Chondrocyte (in vitro differentiated cells): ENCODE measurements at regions not wholly inside any gene's neighbourhood (a gene's known extent, or its start where the extent isn't known, plus 50 kb on each side); places are given as distances from the start of the nearest gene placed in this dataset.

Experiments used
- DNase-seq: peaks from one replicate; pipeline ENCODE4 v3.0.0; 2021; ENCODE audit warnings: mixed read lengths, low spot score
- H3K27ac Mint-ChIP-seq: one replicate; pipeline ENCODE4 v1.8.0; 2021; ENCODE audit warnings: mild to moderate bottlenecking, moderate library complexity, mixed read lengths; ENCODE audit not compliant: unreplicated experiment
- H3K27me3 Mint-ChIP-seq: 2 replicates; pipeline ENCODE4 v1.8.0; 2021; ENCODE audit warnings: low read depth, mixed read lengths
- H3K36me3 Mint-ChIP-seq: 2 replicates; pipeline ENCODE4 v1.8.0; 2021; ENCODE audit warnings: low read depth, mixed read lengths
- H3K4me1 Mint-ChIP-seq: 2 replicates; pipeline ENCODE4 v1.8.0; 2021; ENCODE audit warnings: low read depth, mild to moderate bottlenecking, mixed read lengths
- H3K4me3 Mint-ChIP-seq: one replicate; pipeline ENCODE4 v1.8.0; 2021; ENCODE audit warnings: mild to moderate bottlenecking, moderate library complexity, mixed read lengths; ENCODE audit not compliant: unreplicated experiment
- H3K9me3 Mint-ChIP-seq: 2 replicates; pipeline ENCODE4 v1.8.0; 2021; ENCODE audit warnings: low read depth, mixed read lengths
- TF ChIP-seq, protein P1 (sequence below): fragments of 200-600 bp; sonication (generic); IDR thresholded peaks from 2 replicates; pipeline ENCODE4 v1.5.0; 2021; ENCODE audit warnings: antibody characterized with exemption, mild to moderate bottlenecking, moderate library complexity

- Mint-ChIP-seq H3K9me3 (no peaks in the 10 kb centered on the region), H3K27me3 (peaks cover 9% of the 10 kb centered on the region), H3K36me3 (no peaks in the 10 kb centered on the region), H3K4me1 (no peaks in the 10 kb centered on the region), H3K4me3 (no peak overlapping the region), H3K27ac (no peak overlapping the region)
- no peak for DNase-seq
- TF ChIP-seq, protein P1, sequence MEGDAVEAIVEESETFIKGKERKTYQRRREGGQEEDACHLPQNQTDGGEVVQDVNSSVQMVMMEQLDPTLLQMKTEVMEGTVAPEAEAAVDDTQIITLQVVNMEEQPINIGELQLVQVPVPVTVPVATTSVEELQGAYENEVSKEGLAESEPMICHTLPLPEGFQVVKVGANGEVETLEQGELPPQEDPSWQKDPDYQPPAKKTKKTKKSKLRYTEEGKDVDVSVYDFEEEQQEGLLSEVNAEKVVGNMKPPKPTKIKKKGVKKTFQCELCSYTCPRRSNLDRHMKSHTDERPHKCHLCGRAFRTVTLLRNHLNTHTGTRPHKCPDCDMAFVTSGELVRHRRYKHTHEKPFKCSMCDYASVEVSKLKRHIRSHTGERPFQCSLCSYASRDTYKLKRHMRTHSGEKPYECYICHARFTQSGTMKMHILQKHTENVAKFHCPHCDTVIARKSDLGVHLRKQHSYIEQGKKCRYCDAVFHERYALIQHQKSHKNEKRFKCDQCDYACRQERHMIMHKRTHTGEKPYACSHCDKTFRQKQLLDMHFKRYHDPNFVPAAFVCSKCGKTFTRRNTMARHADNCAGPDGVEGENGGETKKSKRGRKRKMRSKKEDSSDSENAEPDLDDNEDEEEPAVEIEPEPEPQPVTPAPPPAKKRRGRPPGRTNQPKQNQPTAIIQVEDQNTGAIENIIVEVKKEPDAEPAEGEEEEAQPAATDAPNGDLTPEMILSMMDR: no peak
Observed at GRCh38 chr3:182618981-182619591, 174.2 kb upstream of the ATP11B start.

DNA sequence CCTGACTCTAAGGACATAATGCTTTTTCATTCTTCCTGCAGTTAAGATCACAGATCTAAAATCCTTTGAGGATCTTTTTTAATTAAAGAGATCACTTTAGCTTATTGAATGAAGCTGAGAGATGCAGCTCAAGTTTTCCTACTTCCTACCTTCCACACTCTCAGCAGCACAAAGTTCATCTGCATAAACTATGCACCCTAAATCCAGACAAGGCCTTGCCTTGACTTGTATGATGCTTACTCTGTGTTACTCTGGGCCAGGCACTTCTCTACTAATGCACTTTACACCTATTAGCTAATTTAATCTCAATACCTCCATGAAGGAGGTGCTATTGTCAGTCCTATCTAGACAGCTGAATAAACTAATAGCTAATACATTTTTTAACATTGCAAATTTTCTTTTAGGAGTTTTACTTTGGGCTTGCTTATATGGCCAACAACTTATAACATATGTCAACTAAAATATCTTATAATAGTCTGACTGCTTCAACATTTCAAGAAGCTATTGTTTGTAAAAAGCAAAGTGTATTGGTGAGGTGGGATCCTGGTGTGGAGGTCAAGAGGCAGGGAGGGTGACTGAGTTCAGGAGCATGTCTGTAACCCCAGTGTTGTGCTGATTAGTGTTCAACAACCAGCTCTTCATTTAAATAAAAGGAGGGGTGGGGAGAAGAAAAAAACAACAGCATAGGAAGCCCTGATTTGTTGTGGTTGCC lies 172.4 kb upstream of the ATP11B start:
- Mint-ChIP-seq H3K36me3 (no peaks in the 10 kb centered on the region), H3K4me1 (no peaks in the 10 kb centered on the region), H3K9me3 (peaks cover 9% of the 10 kb centered on the region), H3K27ac (no peak overlapping the region), H3K27me3 (peaks cover 10% of the 10 kb centered on the region), H3K4me3 (no peak overlapping the region)
- TF ChIP-seq, protein P1: no peak
- no peak for DNase-seq

GRCh38 chr3:182621435-182622240 lies 171.7 kb upstream of the ATP11B start:
- TF ChIP-seq, protein P1: peak; percentile 74
- no peak overlapping the region for H3K4me3 Mint-ChIP-seq
- peaks cover 9% of the 10 kb centered on the region for H3K9me3 Mint-ChIP-seq
- no peaks in the 10 kb centered on the region for H3K36me3 Mint-ChIP-seq
- no peak overlapping the region for H3K27ac Mint-ChIP-seq
- peaks cover 6% of the 10 kb centered on the region for H3K27me3 Mint-ChIP-seq
- H3K4me1 Mint-ChIP-seq: no peaks in the 10 kb centered on the region
- DNase-seq: no peak

GRCh38 chr3:182622241-182622545 lies 171.1 kb upstream of the ATP11B start:
- Mint-ChIP-seq H3K27me3 (peaks cover 6% of the 10 kb centered on the region), H3K4me3 (no peak overlapping the region), H3K27ac (no peak overlapping the region), H3K4me1 (no peaks in the 10 kb centered on the region), H3K9me3 (peaks cover 9% of the 10 kb centered on the region), H3K36me3 (no peaks in the 10 kb centered on the region)
- DNase-seq: no peak
- TF ChIP-seq, protein P1: peak; percentile 40
